Urinary bladder (tissue), 3 donors: ENCODE measurements at regions not wholly inside any gene's neighbourhood (a gene's known extent, or its start where the extent isn't known, plus 50 kb on each side); places are given as distances from the start of the nearest gene placed in this dataset.

Source experiments
- DNase-seq: peaks from one replicate; pipeline ENCODE4 v3.0.0-alpha.2; 2015; ENCODE audit errors: extremely low spot score
- H3K27ac ChIP-seq: one replicate; pipeline ENCODE4 v1.5.1; 2013; ENCODE audit warnings: low read depth, mild to moderate bottlenecking, moderate library complexity
- H3K36me3 ChIP-seq: one replicate; pipeline ENCODE4 v1.6.1; 2013; ENCODE audit warnings: mild to moderate bottlenecking, moderate library complexity; ENCODE audit not compliant: insufficient read depth
- H3K4me1 ChIP-seq: one replicate; pipeline ENCODE4 v1.6.1; 2013; ENCODE audit warnings: mild to moderate bottlenecking, moderate library complexity; ENCODE audit not compliant: insufficient read depth
- H3K4me3 ChIP-seq: one replicate; pipeline ENCODE4 v1.5.1; 2013; ENCODE audit warnings: low read depth, low read length
- WGBS: extraction: QIAGEN DNeasy Blood & Tissue Kit; methylation state at CpG from one replicate; pipeline ENCODE4 v1.1.7; 2013; 5-methylcytosine and 5-hydroxymethylcytosine counted together
- donor health status: healthy with polysubstance abuse.
- donor health status: healthy.

- Histone ChIP-seq H3K27ac (no peak overlapping the region), H3K4me1 (no peaks in the 10 kb centered on the region), H3K36me3 (no peaks in the 10 kb centered on the region), H3K4me3 (no peak overlapping the region)
- WGBS, result 91% methylated on average over 3 of the region's 3 CpGs
- no peak for DNase-seq
Measured at GRCh38 chr1:57655161-57655560, 231.3 kb upstream of the DAB1 start.

- H3K4me1 ChIP-seq, result no peaks in the 10 kb centered on the region
- no peak for DNase-seq
- H3K27ac ChIP-seq, result no peak overlapping the region
- 96% methylated on average over 2 of the region's 2 CpGs for WGBS
- H3K36me3 ChIP-seq, result no peaks in the 10 kb centered on the region
- no peak overlapping the region for H3K4me3 ChIP-seq
Measured at GRCh38 chr1:57644667-57645066, 220.8 kb upstream of the DAB1 start.

- no peaks in the 10 kb centered on the region for H3K36me3 ChIP-seq
- DNase-seq, result no peak
- no peak overlapping the region for H3K4me3 ChIP-seq
- 30% methylated on average over 1 of the region's 1 CpG for WGBS
- H3K27ac ChIP-seq, result no peak overlapping the region
- no peaks in the 10 kb centered on the region for H3K4me1 ChIP-seq
Measured at GRCh38 chr1:57638239-57638638, 214.4 kb upstream of the DAB1 start.

- DNase-seq, result no peak
- no peak overlapping the region for H3K4me3 ChIP-seq
- H3K27ac ChIP-seq, result no peak overlapping the region
- H3K36me3 ChIP-seq, result no peaks in the 10 kb centered on the region
- 59% methylated on average over 2 of the region's 2 CpGs for WGBS
- no peaks in the 10 kb centered on the region for H3K4me1 ChIP-seq
Measured at GRCh38 chr1:57637155-57637554, 213.3 kb upstream of the DAB1 start.

GRCh38 chr1:57633881-57634280 lies 210.0 kb upstream of the DAB1 start:
- DNase-seq, result no peak
- H3K36me3 ChIP-seq, result no peaks in the 10 kb centered on the region
- H3K27ac ChIP-seq, result no peak overlapping the region
- no peaks in the 10 kb centered on the region for H3K4me1 ChIP-seq
- 76% methylated on average over 3 of the region's 3 CpGs for WGBS
- H3K4me3 ChIP-seq, result no peak overlapping the region

- no peak overlapping the region for H3K27ac ChIP-seq
- 42% methylated on average over 4 of the region's 4 CpGs for WGBS
- DNase-seq, result no peak
- H3K4me1 ChIP-seq, result no peaks in the 10 kb centered on the region
- no peaks in the 10 kb centered on the region for H3K36me3 ChIP-seq
- no peak overlapping the region for H3K4me3 ChIP-seq
Measured at GRCh38 chr1:57633056-57633455, 209.2 kb upstream of the DAB1 start.

- H3K4me1 ChIP-seq, result no peaks in the 10 kb centered on the region
- no peaks in the 10 kb centered on the region for H3K36me3 ChIP-seq
- H3K27ac ChIP-seq, result no peak overlapping the region
- 65% methylated on average over 3 of the region's 3 CpGs for WGBS
- H3K4me3 ChIP-seq, result no peak overlapping the region
- no peak for DNase-seq
Measured at GRCh38 chr1:57632401-57632800, 208.5 kb upstream of the DAB1 start.

GRCh38 chr1:57627612-57628011 lies 203.8 kb upstream of the DAB1 start:
- no peak overlapping the region for H3K4me3 ChIP-seq
- no peak overlapping the region for H3K27ac ChIP-seq
- no peaks in the 10 kb centered on the region for H3K4me1 ChIP-seq
- no peak for DNase-seq
- H3K36me3 ChIP-seq, result no peaks in the 10 kb centered on the region

GRCh38 chr1:57623791-57624538 lies 200.1 kb upstream of the DAB1 start:
- Histone ChIP-seq H3K27ac (no peak overlapping the region), H3K4me3 (no peak overlapping the region), H3K4me1 (no peaks in the 10 kb centered on the region), H3K36me3 (no peaks in the 10 kb centered on the region)
- WGBS, result 63% methylated on average over 3 of the region's 3 CpGs
- DNase-seq, result no peak

GRCh38 chr1:57623039-57623790 lies 199.4 kb upstream of the DAB1 start:
- Histone ChIP-seq H3K36me3 (no peaks in the 10 kb centered on the region), H3K4me1 (no peaks in the 10 kb centered on the region), H3K4me3 (no peak overlapping the region), H3K27ac (no peak overlapping the region)
- 44% methylated on average over 18 of the region's 18 CpGs for WGBS
- DNase-seq, result no peak

GRCh38 chr1:57621776-57622175 lies 197.9 kb upstream of the DAB1 start:
- no peak for DNase-seq
- WGBS, result 52% methylated on average over 1 of the region's 1 CpG
- Histone ChIP-seq H3K36me3 (no peaks in the 10 kb centered on the region), H3K4me1 (no peaks in the 10 kb centered on the region), H3K27ac (no peak overlapping the region), H3K4me3 (no peak overlapping the region)

- DNase-seq, result no peak
- 38% methylated on average over 4 of the region's 4 CpGs for WGBS
Measured at GRCh38 chr1:57620605-57621004, 196.7 kb upstream of the DAB1 start.

GRCh38 chr1:57616921-57617320 lies 193.1 kb upstream of the DAB1 start:
- Histone ChIP-seq H3K27ac (no peak overlapping the region), H3K36me3 (no peaks in the 10 kb centered on the region), H3K4me3 (no peak overlapping the region), H3K4me1 (no peaks in the 10 kb centered on the region)
- no peak for DNase-seq
- WGBS, result 97% methylated on average over 4 of the region's 4 CpGs

More at GRCh38 chr1:57620605-57621004, 196.7 kb upstream of the DAB1 start:
- H3K36me3 ChIP-seq, result no peaks in the 10 kb centered on the region
- no peak overlapping the region for H3K27ac ChIP-seq
- H3K4me3 ChIP-seq, result no peak overlapping the region
- H3K4me1 ChIP-seq, result no peaks in the 10 kb centered on the region

GRCh38 chr1:57615956-57616355 lies 192.1 kb upstream of the DAB1 start:
- H3K27ac ChIP-seq, result no peak overlapping the region

More at GRCh38 chr1:57615956-57616355, 192.1 kb upstream of the DAB1 start:
- Histone ChIP-seq H3K36me3 (no peaks in the 10 kb centered on the region), H3K4me3 (no peak overlapping the region), H3K4me1 (no peaks in the 10 kb centered on the region)
- 84% methylated on average over 4 of the region's 4 CpGs for WGBS
- DNase-seq, result no peak
